ENCODE measurements at regions not wholly inside any gene's neighbourhood (a gene's known extent, or its start where the extent isn't known, plus 50 kb on each side); places are given as distances from the start of the nearest gene placed in this dataset.

DNA sequence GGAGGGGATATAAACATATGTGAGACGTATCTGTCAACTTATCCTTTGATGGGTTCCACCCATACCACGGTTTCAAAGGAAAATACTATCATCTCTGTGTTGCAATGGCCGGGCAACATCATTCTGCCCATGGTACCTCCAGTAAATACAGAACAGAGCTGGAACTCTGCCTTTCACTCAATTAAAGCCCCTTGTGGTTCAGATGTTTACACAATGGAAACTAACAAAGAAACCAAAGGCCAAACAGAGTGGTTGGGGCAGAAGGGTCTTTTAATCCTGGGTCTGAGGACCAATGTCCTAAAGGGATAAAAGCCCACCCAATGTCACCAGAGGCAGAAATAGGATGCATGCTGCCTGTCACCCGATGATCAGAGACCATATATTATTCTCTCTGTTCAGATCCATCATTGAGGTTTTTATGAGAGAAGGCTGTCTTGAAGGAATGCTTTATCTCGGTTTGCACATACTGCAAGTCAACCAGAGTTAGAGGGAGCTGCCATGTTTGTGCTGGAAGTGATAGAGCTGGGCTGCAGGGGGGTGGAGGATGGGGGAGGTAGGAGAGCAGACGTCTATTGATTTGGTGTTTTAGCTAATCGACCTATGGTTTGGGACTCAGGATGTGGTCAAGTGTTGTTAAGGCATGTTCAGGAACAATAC lies 105.4 kb upstream of the FRMD4A start (continued):
- TF ChIP-seq E2F6 (IDR thresholded peaks at IDR 0.05; ENCODE audit: borderline replicate concordance in 1 of 2, extremely low read depth in 1 of 2, insufficient read depth in 1 of 2, insufficient read length in 1 of 2, low read depth in 1 of 2, low read length in 1 of 2, poor library complexity in 1 of 2, severe bottlenecking in 1 of 2) (no peak), HDAC1 (IDR thresholded peaks at IDR 0.05) (0 out of 4 replicates have a peak, but pooled peaks of 1 of the 2 experiments have one; percentile 16), FOXP4 (CRISPR knock-in tag; IDR thresholded peaks at IDR 0.05; ENCODE audit: borderline replicate concordance) (no peak), DACH1 (IDR thresholded peaks at IDR 0.05; ENCODE audit: partially characterized antibody) (no peak), ARHGAP35 (IDR thresholded peaks at IDR 0.05; ENCODE audit: partially characterized antibody) (no peak)

GRCh38 chr10:14433147-14433546 lies 102.4 kb upstream of the FRMD4A start:
- no peaks in the 10 kb centered on the region for H3K9me3 ChIP-seq (replicated peaks; ENCODE audit: control insufficient read depth, insufficient read depth, low read depth, low read length)
- in situ Hi-C loops (cut with MboI): no loop called here
- no peaks in the 10 kb centered on the region for H3K27me3 ChIP-seq (ENCODE audit: control insufficient read depth in 2 of 2, insufficient read depth in 2 of 2, low read length in 2 of 2)
- intact Hi-C loops (cut with micrococcal nuclease): no loop called here
- 0% methylated on average over 2 of the region's 2 CpGs for WGBS (ENCODE audit: insufficient coverage, low coverage, missing lambda C conversion rate)
- H3K9me1 ChIP-seq (ENCODE audit: control insufficient read depth, insufficient read depth, low read length): no peaks in the 10 kb centered on the region
- no TSS peak for BruUV-seq (replicated peaks)
- H3K4me2 ChIP-seq (ENCODE audit: insufficient read depth, low read length): no peak overlapping the region
- no peaks in the 10 kb centered on the region for H3K79me2 ChIP-seq (ENCODE audit: control insufficient read depth, insufficient read depth, low read length)
- no peak overlapping the region for H3K4me3 ChIP-seq
- no peaks in the 10 kb centered on the region for H4K20me1 ChIP-seq (replicated peaks; ENCODE audit: control insufficient read depth, insufficient read depth, low read length)
- H3K36me3 ChIP-seq (ENCODE audit: control insufficient read depth, insufficient read depth, low read length): no peaks in the 10 kb centered on the region
- ATAC-seq (no peak), DNase-seq (ENCODE audit: extremely low read depth in 1 of 4, low spot score in 3 of 4) (no peak), FAIRE-seq (no peak)
- no peak overlapping the region for H3K9ac ChIP-seq (ENCODE audit: insufficient read depth in 1 of 2, low read depth in 2 of 2, low read length in 2 of 2)
- peaks cover 0 to 3% of the 10 kb centered on the region in 2 experiments; a peak in 1 of 5 replicates for H3K4me1 ChIP-seq (replicated peaks in 1 of 2; ENCODE audit: control insufficient read depth in 2 of 2, insufficient read depth in 2 of 2, low read length in 2 of 2)
- no peak overlapping the region for H3K27ac ChIP-seq (ENCODE audit: extremely low read depth, low read depth, low read length)
- no peak for TF ChIP-seq ZNF766 (CRISPR knock-in tag; conservative IDR thresholded peaks at IDR 0.05)
- POLR2A ChIA-PET: no interaction called here
- CTCF ChIA-PET (ENCODE audit: low intra/inter-chr PET ratio): no interaction called here
- no peak overlapping the region for H2AFZ ChIP-seq (ENCODE audit: low read depth, low read length)

Data from K562 (cell line).